ENCODE measurements at regions not wholly inside any gene's neighbourhood (a gene's known extent, or its start where the extent isn't known, plus 50 kb on each side); places are given as distances from the start of the nearest gene placed in this dataset.
"Not testable (repeated sequence)": the region's sequence is repeated elsewhere in the genome, so short reads cannot be mapped to it uniquely, and the experiment has no call there.

DNA sequence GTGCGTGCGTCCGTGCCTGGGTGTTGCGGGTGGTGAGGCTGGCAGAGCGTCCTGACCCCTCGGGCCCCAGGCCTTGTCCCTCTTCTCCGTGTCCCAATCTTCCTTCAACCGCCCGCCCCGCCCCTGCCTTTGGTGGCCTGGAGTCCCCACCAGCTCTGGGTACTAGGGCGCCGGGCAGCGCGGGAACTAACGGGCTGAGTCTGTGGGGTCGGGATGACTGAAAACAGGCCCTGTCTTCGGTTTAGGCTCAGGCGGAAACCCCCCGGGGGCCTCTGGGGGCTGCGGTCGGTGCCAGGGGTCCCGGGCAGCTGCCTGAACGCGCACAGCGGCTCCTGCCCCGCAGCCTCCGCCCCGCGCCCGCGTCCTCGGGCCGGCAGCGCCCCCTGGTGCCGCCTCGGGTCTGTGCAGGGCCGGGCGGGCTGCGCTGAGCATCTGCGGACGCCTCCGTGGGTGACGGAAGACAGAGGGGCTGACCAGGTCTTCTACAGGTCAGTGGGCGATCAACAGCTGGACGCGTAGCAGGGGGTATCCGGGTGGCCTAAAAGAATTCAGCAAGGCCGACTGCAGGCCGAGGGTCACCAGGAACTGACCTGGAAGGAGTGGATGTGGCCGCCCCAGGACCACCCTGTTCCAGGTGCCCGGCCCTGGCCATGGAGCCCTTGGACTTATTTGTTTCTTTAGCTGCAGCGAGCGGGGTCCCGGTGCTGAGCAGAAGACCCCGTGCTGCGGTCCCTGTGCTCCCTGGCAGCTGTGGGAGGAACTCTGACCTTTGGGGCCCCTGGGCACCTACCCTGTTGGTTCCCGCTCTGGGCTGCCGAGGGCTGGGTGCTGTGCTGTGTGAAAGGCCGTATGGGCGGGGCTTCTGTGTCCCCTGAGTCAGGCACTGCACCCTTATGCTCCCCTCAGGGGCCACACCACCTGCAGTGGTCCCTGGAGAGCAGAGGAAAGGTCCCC is 130.2 kb upstream of the LPCAT1 start:
- CTCF ChIA-PET: interaction anchor here (0.6 to 5.8 kb wide), 20 partner anchors 9 to 594 kb away, joined by 3 to 29 read pairs (median 4); no protein-coding TSS in a partner anchor
- 7% methylated on average over 13 of the region's 60 CpGs for WGBS (ENCODE audit: low lambda C conversion rate)
- TF ChIP-seq, protein P1, sequence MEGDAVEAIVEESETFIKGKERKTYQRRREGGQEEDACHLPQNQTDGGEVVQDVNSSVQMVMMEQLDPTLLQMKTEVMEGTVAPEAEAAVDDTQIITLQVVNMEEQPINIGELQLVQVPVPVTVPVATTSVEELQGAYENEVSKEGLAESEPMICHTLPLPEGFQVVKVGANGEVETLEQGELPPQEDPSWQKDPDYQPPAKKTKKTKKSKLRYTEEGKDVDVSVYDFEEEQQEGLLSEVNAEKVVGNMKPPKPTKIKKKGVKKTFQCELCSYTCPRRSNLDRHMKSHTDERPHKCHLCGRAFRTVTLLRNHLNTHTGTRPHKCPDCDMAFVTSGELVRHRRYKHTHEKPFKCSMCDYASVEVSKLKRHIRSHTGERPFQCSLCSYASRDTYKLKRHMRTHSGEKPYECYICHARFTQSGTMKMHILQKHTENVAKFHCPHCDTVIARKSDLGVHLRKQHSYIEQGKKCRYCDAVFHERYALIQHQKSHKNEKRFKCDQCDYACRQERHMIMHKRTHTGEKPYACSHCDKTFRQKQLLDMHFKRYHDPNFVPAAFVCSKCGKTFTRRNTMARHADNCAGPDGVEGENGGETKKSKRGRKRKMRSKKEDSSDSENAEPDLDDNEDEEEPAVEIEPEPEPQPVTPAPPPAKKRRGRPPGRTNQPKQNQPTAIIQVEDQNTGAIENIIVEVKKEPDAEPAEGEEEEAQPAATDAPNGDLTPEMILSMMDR (IDR thresholded peaks at IDR 0.05): peak; percentile 52
- H3K27ac ChIP-seq (ENCODE audit: low read depth in 2 of 2, low read length in 1 of 2); H3K36me3 ChIP-seq (replicated peaks in 1 of 2; ENCODE audit: control insufficient read depth in 1 of 2, insufficient read depth in 2 of 2, low read length in 1 of 2); H3K4me1 ChIP-seq (ENCODE audit: control insufficient read depth in 1 of 2, insufficient read depth in 2 of 2, low read depth in 1 of 2, low read length in 1 of 2); H3F3A ChIP-seq (replicated peaks; ENCODE audit: insufficient read depth); H4K20me1 ChIP-seq (ENCODE audit: insufficient read depth); H3K4me3 ChIP-seq (ENCODE audit: low read depth in 2 of 2, low read length in 1 of 2); H3K79me2 ChIP-seq (ENCODE audit: insufficient read depth); H3K4me2 ChIP-seq; H2AFZ ChIP-seq (ENCODE audit: low read depth); H3K9me2 ChIP-seq; H3K9ac ChIP-seq; H3K9me3 ChIP-seq; DNase-seq; POLR2A ChIA-PET: not testable (repeated sequence)
- peaks cover 75% of the 10 kb centered on the region for H3K27me3 ChIP-seq (ENCODE audit: insufficient read depth)

DNA sequence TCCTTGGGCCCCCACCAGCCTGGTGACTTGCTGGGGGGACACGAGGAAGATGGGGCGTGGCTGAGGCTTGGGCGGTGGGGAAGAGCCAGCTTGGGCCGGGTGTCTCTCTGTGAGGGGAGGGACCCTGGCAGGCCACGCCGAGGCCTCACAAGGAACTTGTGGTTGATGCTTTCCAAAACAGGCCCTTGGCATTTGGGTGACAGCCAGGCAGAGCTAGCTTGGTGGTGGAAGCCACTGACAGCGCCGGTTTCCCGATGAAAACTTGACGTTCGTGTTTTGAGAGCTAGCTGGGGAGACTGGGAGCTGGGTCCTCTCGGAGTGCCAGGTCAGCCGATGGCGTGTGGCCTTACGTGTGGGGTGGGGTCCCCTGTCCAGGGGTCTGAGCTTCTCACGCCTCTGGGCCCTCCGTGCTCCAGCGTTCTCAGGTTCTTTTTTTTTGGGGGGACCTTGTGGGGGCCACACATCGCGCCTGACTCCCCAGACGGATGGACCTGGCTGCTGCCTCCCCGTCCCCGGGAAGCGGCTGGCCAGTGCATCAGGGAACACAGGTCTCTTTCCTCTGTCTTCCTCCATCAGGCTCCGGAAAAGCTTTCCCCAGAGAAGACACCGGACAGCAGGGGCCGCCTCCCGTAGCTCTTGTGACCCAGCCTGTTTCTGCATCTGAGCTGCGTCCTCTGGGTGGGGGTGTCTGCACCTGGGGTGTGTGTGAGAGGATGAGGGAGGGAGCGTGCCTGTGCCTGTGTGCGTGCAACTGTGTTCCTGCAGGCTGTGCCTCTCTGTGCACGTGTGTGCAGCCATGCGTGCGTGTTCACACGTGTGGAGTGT is 129.3 kb upstream of the LPCAT1 start:
- Histone ChIP-seq H3K4me1 (ENCODE audit: control insufficient read depth in 1 of 2, insufficient read depth in 2 of 2, low read depth in 1 of 2, low read length in 1 of 2) (no peaks in the 10 kb centered on the region; a peak in 1 of 4 replicates), H3F3A (replicated peaks; ENCODE audit: insufficient read depth) (no peaks in the 10 kb centered on the region), H3K27ac (ENCODE audit: low read depth in 2 of 2, low read length in 1 of 2) (no peak overlapping the region), H3K79me2 (ENCODE audit: insufficient read depth) (no peaks in the 10 kb centered on the region), H3K4me2 (no peak overlapping the region), H3K9ac (no peak overlapping the region), H3K27me3 (ENCODE audit: insufficient read depth) (peaks cover 70% of the 10 kb centered on the region), H3K4me3 (ENCODE audit: low read depth in 2 of 2, low read length in 1 of 2) (no peak overlapping the region), H3K9me3 (no peaks in the 10 kb centered on the region), H3K9me2 (no peaks in the 10 kb centered on the region), H3K36me3 (replicated peaks in 1 of 2; ENCODE audit: control insufficient read depth in 1 of 2, insufficient read depth in 2 of 2, low read length in 1 of 2) (no peaks in the 10 kb centered on the region), H4K20me1 (ENCODE audit: insufficient read depth) (no peaks in the 10 kb centered on the region), H2AFZ (ENCODE audit: low read depth) (no peak overlapping the region)
- no peak for DNase-seq
- POLR2A ChIA-PET: no interaction called here
- TF ChIP-seq NRF1 (IDR thresholded peaks at IDR 0.05; ENCODE audit: low read depth, low read length) (no peak), MEF2A (IDR thresholded peaks at IDR 0.05; ENCODE audit: borderline replicate concordance, low read depth) (no peak), CHD2 (IDR thresholded peaks at IDR 0.05; ENCODE audit: low read length, partially characterized antibody) (no peak), NFIC (IDR thresholded peaks at IDR 0.05; ENCODE audit: borderline replicate concordance) (no peak), FOXJ3 (CRISPR knock-in tag; IDR thresholded peaks at IDR 0.05) (no peak), TEAD4 (IDR thresholded peaks at IDR 0.05; ENCODE audit: borderline replicate concordance, insufficient read depth) (no peak), GABPA (IDR thresholded peaks at IDR 0.05; ENCODE audit: low read depth) (no peak), EZH2phosphoT487 (IDR thresholded peaks at IDR 0.05; ENCODE audit: borderline replicate concordance, low read depth) (no peak), RAD21 (IDR thresholded peaks at IDR 0.05; ENCODE audit: low read length) (no peak), USF2 (IDR thresholded peaks at IDR 0.05; ENCODE audit: borderline replicate concordance, low read depth, low read length) (no peak), EP300 (IDR thresholded peaks at IDR 0.05; ENCODE audit: borderline replicate concordance in 1 of 2, low read depth in 1 of 2, low read length in 1 of 2) (no peak), TCF12 (IDR thresholded peaks at IDR 0.05) (no peak)
- TF ChIP-seq, protein P2, sequence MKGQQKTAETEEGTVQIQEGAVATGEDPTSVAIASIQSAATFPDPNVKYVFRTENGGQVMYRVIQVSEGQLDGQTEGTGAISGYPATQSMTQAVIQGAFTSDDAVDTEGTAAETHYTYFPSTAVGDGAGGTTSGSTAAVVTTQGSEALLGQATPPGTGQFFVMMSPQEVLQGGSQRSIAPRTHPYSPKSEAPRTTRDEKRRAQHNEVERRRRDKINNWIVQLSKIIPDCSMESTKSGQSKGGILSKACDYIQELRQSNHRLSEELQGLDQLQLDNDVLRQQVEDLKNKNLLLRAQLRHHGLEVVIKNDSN (IDR thresholded peaks at IDR 0.05; ENCODE audit: borderline replicate concordance, low read depth): no peak
- TF ChIP-seq, protein P1 (IDR thresholded peaks at IDR 0.05): no peak
- CTCF ChIA-PET: interaction anchor here (0.9 to 3.0 kb wide), 13 partner anchors 8 to 485 kb away, joined by 3 to 15 read pairs (median 5); no protein-coding TSS in a partner anchor
- 22% methylated on average over 12 of the region's 35 CpGs for WGBS (ENCODE audit: low lambda C conversion rate)
